GM18519 (cell line): ENCODE measurements at regions not wholly inside any gene's neighbourhood (a gene's known extent, or its start where the extent isn't known, plus 50 kb on each side); places are given as distances from the start of the nearest gene placed in this dataset.

Source experiments
- ATAC-seq: cut with Tn5 transposase; IDR thresholded peaks from one replicate; pipeline ENCODE4 v1.9.1; 2021; ENCODE audit warnings: mild to moderate bottlenecking, moderate library complexity; ENCODE audit not compliant: unreplicated experiment, low FRiP score

DNA sequence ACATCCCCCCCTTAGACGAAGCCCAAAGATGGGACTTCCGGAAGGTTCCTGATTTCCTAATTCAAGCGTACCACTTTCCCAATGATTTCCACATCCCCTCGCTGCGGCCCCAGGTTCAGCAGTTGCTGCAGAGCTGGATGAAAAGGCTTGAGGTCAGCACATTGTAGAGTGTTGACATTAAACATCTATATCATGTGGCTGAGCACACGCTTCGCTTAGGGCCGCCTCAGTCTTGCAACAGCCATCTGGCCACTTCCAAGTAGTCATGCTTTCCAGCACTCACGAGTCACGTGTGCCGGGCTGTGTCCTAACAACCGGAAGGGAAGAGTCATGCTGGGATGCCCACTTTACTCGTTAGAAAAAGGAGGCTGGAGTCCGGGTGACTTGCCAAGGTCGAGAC, 340.6 kb upstream of the IRX4 start:
- no peak for ATAC-seq

DNA sequence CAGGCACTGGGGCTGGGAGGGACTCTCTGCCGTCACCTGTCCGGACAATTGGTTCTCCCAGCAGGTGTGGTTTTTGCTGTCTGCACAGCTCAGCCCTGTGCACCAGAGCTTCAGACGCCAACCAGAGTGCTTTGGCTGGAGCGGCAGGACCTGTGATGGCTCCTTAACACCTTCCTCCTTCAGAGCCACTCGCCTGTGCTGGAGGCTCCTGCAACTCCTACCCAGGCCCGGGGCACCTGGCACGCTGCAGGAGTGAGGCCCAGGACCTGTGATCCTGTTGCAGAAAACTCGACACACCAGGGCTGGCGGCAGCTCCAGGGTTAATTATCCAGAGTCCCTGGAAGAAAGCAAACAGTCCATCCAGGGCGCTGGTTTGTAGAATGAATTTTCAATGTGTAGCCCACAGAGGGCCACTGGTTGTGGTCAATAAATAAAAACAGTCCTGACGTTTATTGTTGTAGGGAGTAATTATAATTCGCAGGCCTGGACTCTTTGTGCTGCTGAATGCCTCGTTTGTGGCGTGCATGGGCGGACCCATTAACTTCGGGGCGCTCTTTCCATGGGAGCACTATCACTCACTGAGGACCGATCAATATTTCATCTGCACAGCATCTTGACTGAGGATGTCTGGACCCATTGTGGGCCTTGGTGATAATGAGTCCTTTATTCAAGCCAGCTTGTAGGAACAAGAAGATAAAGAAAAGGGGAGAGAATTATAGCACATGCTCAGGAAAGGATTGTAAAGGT, 339.7 kb upstream of the IRX4 start:
- ATAC-seq = no peak

DNA sequence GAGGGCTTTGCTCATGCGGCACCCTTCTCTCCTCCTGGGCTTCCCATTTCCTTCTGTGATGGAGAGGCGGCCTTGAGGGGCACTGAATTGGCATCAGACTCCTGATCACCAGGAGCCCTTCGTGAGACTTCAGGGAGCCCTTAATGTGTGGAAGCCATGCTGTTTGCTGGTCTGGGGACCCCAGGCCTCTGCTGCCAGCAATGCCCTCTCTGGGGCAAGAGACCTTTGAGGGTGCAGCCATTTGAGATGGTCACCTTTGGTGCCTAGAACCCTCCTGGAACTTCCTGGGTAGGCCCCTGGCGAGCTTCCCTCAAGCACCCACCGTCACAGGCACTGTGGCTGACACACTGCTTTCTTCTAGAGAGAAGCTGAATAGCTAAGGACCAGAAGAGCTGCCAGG, 338.7 kb upstream of the IRX4 start:
- ATAC-seq = no peak

DNA sequence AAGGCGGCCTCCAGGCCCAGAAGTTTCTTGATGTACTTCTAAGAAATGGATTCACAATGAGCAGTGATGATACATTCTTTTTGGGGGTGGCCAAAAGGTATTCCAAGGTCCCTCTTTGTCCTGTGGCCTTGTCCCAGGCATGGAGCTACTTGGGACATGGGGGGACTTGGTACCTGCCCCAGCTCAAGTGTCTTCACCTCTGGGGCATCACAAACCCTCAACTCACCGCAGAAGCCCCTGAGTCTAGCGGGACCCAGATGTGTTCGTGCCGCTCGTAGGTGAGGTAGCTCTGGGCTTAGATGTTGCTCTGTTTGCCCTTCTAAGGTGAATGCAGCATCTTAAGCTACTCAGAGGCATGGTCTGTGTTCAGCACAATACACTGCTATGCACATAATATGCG, 338.0 kb upstream of the IRX4 start:
- no peak for ATAC-seq

DNA sequence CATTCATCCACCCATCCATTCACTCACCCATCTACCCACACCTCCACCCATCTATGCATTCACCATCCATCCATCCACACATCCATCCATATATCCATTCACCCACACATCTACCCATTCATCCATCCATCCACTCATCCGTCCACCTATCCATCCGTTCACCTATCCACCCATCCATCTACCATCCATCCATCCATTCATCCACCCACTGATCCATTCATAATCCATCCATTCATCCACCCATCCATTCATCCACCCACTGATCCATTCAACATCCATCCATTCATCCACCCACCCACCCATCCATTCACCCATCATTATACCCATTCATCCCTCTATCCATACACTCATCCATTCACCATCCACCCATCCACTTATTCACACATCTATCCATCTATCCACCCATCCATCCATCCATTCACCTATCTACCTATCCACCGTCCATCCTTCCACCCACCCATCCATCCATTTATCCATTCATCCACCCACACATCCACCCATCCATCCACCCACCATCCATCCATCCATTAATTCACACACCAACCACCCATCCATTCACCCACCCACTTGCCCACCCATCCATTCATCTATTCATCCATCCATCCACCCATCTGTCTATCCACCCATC, 336.5 kb upstream of the IRX4 start:
- no peak for ATAC-seq

DNA sequence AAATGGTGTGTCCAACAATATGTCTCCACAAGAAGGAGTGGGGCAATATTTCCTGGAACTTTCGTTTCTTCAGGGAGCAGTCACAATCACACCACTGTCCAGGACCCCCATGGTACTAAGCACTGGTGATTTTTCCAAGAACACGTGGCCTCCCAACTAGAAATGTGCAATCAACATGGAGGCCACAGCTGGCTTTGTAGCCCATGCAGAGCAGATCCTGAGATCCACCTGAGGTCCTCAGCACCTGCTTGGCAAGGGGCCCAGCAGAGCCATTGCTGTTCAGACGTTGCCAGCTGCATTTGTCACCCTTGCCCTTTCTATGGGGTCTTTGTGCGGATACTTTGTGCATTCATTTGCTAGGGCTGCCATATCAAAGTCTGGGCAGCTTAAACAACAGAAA, 334.5 kb upstream of the IRX4 start:
- no peak for ATAC-seq

DNA sequence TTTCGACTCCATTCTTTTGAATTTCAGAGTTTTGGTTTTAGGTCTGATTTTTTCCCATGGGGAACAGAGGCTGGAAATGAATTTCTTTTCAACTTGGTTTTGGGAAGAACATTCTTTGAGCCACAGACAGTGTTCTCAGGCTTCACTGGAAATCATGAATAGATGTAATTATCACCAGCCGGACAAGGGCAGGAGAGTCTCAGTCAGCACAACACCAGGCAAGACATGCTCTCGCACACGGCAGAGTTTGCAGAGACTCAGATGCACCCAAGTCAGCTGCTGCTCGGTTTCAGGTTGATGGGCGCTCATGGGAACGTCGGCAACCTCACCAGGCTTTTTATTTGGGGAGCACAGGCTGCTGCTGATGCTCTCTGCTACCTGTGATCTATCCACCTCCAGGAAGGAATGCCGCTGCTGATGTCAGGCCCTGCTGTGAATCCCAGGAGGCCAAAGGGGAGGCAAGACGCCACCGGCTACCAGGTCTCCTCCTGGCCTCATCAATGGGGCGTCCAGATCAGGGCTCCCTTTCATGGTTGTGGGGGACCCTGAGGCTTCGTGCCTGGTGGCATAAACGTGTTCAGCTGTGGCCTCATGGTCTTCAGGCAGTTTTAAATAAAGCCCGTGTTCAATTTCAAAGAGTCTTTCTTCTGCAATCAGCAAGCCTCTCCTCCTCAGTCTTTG, 332.3 kb upstream of the IRX4 start:
- no peak for ATAC-seq

DNA sequence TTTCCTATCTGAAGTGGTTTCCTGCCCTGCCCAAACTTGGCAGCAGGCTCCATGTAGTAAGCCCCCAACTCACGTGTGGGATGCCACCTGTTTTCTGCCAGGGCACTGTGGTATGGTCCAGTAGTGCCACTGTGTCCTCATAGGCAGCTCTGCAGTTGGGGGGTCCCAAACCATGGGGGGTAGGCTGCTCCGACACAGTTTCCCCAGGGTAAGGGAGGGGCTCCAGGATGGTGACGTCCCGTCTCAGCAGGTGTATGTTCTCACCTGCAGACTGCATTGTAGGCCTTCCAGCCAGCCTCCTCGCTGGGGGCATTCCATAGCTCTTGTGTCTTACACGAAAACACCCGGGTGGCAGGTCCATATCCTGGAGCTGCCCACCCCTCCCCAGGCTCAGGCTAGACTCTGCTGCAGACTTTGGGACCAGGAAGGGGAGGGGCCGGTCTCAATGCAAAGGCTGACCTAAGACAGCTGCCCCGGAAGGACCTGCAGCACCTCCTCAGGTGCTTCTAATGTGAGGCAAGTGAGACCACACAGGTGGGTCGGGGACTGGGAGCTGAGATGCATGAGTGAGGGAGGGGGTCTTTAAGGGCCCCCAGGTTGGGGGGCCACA, 330.5 kb upstream of the IRX4 start:
- ATAC-seq = no peak

DNA sequence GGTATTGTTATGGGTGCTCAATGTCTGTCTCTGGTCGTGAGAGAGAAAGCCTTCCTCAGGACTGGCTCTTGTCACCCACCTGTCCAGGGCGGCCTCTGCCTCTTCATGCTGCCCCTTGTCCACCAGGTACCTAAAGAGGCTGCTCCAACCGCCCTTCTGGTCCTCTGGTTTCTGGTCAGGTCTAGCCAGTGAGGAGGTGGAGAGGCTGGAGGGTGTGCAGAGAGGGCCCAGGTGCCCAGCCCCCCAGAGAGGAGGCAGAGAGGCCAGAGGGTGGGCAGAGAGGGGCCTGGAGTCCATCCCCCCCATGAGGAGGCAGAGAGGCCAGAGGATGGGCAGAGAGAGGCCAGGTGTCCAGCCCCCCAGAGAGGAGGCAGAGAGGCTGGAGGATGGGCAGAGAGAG, 329.8 kb upstream of the IRX4 start:
- no peak for ATAC-seq

DNA sequence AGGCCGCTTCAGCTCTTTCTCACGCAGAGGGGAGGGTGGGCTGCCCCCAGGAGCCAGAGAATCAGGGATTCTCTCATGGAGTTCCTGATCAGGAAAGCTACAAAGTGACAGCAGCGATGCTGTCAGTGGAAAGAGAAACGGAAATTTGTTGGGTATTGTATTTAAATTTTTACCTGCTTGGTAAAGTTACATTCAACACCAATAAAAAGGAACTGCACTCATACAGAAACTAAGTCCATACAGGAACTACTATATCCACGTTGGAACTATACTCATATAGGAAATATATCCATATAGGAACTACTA, 325.5 kb upstream of the IRX4 start:
- ATAC-seq = no peak

DNA sequence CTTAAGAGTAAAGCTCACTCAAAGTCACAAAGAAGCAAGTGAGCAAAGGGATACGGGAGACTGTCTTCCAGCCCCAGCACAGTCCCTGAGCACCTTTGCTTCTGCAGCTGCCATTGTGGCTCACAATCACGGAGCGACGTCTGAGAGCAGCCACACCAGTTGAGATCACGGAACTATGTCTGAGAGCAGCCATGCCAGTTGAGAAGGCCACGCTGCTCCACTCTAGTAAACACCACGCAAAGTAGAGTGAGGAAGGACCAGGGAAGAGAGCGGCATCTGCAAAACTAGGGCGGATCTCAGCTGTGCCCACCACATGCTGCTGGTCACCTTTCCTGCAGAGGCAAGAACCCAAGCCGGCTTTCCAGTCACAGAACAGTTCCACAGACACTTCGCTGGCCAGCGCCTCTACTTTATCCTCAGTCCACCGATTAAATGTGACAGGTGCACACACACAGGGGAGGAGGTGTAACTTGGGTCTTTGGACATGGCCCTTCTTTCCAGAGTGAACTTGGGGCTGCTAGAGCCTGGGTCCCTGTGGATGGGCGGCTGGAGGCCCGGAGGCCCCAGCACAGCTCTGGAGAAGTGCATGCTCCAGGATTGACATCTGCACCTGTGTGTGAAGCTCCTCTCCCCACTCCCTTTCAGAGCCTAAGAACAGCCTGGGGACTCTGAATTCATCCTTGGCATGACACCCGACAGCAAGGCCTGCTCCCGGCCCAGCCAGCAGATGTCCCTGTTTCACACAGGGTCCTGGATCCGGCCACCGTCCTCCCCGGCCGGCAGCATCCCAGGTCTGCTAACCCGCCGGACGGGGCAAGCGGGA, 324.9 kb upstream of the IRX4 start:
- ATAC-seq = no peak

DNA sequence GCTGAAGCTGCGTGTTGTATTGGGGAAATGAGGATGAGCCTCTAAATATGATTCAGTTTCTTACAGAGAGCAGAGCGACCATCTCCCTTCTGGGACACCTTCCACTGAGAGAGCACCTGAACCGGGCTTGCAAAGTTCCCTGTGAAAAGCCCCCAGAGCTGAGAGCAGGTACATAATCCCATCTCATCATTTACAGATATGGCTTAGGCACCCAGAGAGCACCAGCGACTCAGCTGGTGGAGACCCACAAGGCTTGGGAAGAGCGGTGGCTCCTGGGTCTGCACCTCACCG, 324.3 kb upstream of the IRX4 start:
- ATAC-seq = no peak

DNA sequence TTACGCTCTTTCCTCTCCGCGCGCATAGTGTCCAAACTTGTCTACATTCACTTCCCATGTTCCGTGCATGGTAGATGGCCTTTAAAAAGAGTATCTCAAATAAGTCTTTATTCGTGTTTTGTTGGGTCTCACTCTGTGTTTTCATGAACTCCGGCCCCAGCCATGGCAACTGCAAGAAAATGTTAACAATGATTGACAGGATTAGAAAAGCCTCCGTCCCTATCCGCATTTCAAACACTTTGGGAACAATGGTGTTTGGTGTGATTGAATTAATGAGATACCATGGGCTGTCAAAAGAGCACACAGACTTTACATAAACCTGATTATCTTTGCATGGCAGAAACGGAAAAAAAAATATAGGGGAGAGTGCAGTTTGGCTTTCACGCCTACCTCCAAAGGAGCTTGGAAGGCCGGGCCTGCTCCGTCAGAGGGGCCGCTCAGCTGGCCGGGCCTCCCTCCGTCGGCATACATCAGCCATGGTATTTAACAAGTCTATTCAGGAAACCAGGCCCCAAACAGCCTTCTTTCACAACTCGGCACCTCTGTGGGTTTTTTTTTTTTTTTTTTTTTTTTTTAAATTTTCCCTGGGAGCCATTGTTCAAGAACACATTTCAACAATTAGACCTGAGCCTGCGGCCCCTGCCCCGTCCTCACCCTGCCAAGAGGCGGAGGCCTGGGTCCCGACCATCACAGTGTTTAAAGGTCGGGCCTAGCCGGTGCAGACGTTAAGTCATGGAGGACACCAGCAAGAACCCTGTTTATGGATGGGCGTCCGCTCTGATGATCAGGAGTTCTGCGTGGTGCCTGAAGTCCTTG, 323.8 kb upstream of the IRX4 start:
- no peak for ATAC-seq

DNA sequence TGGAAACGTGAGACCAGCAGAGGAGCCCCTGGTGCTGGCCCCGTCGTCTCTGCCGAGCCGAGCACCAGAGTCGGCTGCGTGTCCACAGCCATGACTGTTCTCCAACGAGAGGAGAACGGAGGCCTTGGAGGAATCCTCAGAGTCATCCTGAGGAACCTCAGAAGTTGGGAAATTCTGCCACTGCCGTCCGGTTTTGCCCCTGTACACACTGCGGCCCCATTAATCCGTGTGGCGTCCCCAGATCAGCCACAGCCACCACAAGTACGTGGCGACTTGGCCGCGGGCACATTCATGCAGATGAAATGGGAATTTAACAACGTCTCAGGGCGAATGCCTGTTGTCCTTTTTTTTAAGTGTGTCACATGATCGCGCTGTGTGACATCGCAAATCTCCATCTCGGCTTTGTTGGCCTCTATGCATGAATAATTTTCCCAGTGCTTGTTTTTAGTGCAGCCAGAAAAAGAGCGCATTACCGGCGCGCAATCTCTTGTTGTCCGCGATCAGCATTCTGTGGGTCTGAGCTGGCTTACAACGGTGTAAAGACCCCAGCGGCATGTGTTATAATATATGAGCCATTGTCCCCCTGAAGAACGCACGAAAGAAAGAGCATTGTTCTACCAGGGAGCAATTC, 323.0 kb upstream of the IRX4 start:
- no peak for ATAC-seq

DNA sequence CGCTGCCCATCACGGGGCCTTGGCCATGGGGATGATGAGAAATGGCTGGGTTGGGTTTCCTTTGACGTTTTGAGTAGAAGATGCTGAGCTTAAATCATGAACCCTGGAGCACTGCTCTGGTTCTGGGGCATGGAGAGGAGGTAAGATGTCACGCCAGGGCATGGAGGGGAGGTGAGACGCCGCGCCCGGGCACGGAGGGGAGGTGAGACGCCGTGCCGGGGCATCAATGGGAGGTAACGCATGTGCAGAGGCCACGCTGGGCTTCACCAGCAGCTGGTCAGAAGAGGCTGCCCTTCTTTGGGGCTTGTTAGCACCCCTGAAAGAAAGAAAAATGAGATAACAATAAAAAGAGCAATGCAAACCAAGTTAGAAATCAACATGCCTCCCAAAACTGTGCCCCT, 322.5 kb upstream of the IRX4 start:
- ATAC-seq = no peak

DNA sequence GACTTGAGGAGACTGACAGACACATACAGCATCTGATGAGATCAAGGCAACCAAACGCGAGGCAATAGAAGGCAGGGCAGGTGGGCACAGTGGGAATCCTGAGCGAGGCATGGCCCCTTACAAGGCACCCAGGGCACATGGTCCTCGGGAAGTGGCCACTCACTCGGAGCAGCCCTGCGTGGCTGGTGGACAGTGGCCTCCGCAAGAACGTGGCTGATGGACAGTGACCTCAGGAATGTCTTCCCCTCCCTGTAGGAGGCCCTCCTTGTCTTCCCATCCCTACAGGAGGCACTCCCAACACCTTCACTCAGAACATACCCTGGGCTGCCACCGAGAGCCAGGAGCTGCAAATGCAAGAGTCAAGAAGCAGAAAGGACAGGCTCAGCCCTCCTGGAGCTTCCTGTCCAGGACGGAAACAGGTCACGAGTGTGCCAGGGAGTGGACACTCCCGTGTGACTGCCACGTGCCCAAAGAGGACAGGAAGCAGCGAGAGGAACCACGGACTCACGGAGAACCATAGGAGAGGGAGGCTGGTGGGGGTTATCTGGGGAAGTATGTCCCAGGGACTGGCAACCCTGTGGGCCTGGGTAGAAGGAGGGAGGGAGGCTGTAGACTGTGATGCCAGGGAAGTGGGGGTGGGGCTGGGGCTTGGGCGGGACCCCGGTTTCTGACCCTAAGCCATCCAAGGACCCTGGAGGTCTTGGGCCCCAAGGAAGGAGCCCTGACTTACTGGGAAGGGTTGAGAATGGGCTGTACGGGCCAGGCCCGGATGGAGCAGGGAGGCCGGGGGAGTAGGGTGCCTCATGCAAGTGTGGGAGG, 321.9 kb upstream of the IRX4 start:
- no peak for ATAC-seq

DNA sequence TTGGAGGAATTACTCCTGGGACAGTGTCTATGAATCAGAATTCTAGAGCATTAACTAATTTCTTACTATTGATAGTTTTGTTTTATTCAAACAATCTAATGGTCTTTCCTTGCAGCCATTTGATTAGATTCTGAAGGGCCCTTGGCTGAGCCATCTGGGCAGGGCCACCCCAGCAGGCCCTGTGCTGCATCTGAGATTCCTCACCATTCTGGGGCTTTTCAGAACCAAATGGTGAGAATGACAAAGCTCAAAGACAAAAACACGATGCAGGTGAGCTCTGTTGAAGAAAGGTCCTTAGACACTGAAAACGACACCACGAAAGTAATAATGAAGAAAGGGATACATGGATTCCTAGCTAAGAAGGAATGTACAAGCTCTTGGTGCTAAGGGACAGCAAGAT, 321.0 kb upstream of the IRX4 start:
- ATAC-seq = no peak

DNA sequence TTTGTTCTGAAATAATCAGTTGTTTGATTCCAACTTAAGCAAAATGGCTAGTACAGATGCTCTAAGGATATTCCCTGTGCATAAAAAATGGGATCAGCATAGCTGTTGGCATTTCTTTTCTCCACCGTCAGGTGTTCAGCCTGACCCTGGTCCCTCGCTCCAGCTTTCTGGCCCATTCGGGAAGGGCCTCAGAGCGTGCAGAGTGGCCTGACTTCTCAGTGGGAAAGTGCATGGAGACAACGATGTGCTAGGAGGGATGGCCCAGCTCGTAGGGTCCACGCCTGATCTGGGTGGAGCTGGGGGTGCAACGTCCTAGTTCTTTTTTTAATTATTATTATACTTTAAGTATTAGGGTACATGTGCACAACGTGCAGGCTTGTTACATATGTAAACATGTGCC, 319.1 kb upstream of the IRX4 start:
- no peak for ATAC-seq

DNA sequence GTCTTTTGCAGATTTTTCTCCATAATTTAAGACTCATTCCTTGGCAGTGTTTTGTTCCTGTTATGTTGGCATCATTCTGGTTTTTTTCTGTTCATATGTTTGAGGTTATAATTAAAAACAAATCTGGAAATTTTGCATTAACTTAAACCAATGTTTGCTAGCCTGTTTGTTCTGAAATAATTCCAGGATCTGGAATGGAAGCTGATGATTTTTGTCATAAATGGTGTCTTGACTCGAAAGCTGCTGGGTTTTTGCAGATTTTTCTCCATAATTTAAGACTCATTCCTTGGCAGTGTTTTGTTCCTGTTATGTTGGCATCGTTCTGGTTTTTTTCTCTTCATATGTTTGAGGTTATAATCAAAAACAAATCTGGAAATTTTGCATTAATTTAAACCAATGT, 318.7 kb upstream of the IRX4 start:
- no peak for ATAC-seq
